ENCODE measurements at regions not wholly inside any gene's neighbourhood (a gene's known extent, or its start where the extent isn't known, plus 50 kb on each side); places are given as distances from the start of the nearest gene placed in this dataset.

DNA sequence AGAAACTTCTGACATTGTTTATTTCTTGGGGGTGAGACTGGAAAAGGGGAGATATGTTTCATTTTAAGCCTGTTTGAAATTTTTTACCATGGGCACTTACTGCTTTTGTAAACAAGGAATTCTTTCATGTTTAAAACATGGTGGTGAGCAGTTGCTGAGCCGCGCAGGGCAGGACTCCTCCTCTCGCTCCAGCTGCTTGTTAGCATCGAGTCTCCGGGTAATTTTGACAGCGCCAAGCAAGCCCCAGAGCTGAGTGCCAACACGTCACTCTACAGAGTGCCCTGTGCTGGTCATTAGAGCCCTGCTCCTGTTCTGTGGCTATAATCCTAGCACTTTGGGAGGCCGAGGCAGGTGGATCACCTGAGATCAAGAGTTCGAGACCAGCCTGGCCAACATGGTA lies 116.5 kb upstream of the MSX2 start:
- TF ChIP-seq RAD21 (IDR thresholded peaks at IDR 0.05; ENCODE audit: low read depth) = no peak
- TF ChIP-seq ELF1 (IDR thresholded peaks at IDR 0.05; ENCODE audit: borderline replicate concordance, low read depth) = no peak
- no peak for TF ChIP-seq EZH2phosphoT487 (IDR thresholded peaks at IDR 0.05; ENCODE audit: borderline replicate concordance)
- DNase-seq (ENCODE audit: low read depth, low spot score) (no peak), ATAC-seq (no peak)
- Histone ChIP-seq H3K4me3 (replicated peaks in 1 of 2; ENCODE audit: low read depth in 1 of 2, low read length in 2 of 2) (no peak overlapping the region), H3K9ac (ENCODE audit: low read length) (no peak overlapping the region), H3K27me3 (ENCODE audit: insufficient read depth, low read length) (no peaks in the 10 kb centered on the region), H3K27ac (ENCODE audit: low read depth, low read length) (peak overlapping the region; percentile 57), H3K9me2 (ENCODE audit: insufficient read depth) (no peaks in the 10 kb centered on the region), H3K4me1 (ENCODE audit: control insufficient read depth in 1 of 2, insufficient read depth in 2 of 2, low read length in 2 of 2) (peaks cover 35 to 56% of the 10 kb centered on the region in 2 experiments), H3K9me3 (ENCODE audit: control insufficient read depth in 1 of 2, insufficient read depth in 1 of 2, low read depth in 1 of 2, low read length in 2 of 2) (no peaks in the 10 kb centered on the region), H2AFZ (ENCODE audit: low read depth, low read length, poor library complexity, severe bottlenecking) (no peak overlapping the region), H3K36me3 (ENCODE audit: control insufficient read depth in 1 of 2, insufficient read depth in 2 of 2, low read length in 2 of 2) (no peaks in the 10 kb centered on the region), H3K79me2 (ENCODE audit: insufficient read depth, low read length) (no peaks in the 10 kb centered on the region), H4K20me1 (ENCODE audit: insufficient read depth) (no peaks in the 10 kb centered on the region), H3K4me2 (ENCODE audit: low read length) (peak overlapping the region; percentile 77)
- BruUV-seq (replicated peaks) = no TSS peak
- CTCF ChIA-PET = interaction anchor here (0.8 kb wide), 1 partner anchor 27 kb away, joined by 3 read pairs; no protein-coding TSS in a partner anchor
- RAD21 ChIA-PET (ENCODE audit: low non-redundant PET in 1 of 2, low total read pairs in 2 of 2, uncharacterized antibody in 2 of 2, unreplicated experiment in 2 of 2) = no interaction called here
- POLR2A ChIA-PET = no interaction called here
- intact Hi-C loops (cut with micrococcal nuclease) = no loop called here

GRCh38 chr5:174608631-174609097 lies 115.7 kb upstream of the MSX2 start:
- POLR2A ChIA-PET = no interaction called here
- no TSS peak for BruUV-seq (replicated peaks)
- TF ChIP-seq ZNF274 (IDR thresholded peaks at IDR 0.05; ENCODE audit: low read depth, low read length) (no peak), TCF7L2 (IDR thresholded peaks at IDR 0.05; ENCODE audit: borderline replicate concordance, extremely low read depth, insufficient read depth, insufficient read length) (no peak), EGR1 (IDR thresholded peaks at IDR 0.05; ENCODE audit: low read depth) (no peak), FOSL1 (IDR thresholded peaks at IDR 0.05; ENCODE audit: low read depth) (no peak), POLR2A (IDR thresholded peaks at IDR 0.05; ENCODE audit: borderline replicate concordance, extremely low read depth, insufficient read depth, insufficient read length) (no peak), ELF1 (IDR thresholded peaks at IDR 0.05; ENCODE audit: borderline replicate concordance, low read depth) (no peak), EZH2 (IDR thresholded peaks at IDR 0.05) (no peak), ATF3 (IDR thresholded peaks at IDR 0.05) (no peak), CBX3 (IDR thresholded peaks at IDR 0.05; ENCODE audit: low read depth) (no peak), RAD21 (IDR thresholded peaks at IDR 0.05; ENCODE audit: low read depth) (no peak), SP1 (IDR thresholded peaks at IDR 0.05; ENCODE audit: low read depth) (no peak), POLR2AphosphoS5 (IDR thresholded peaks at IDR 0.05; ENCODE audit: low read depth, low read length) (peak; percentile 1; the same call in 1 of the 2 replicates), SIN3A (IDR thresholded peaks at IDR 0.05; ENCODE audit: low read depth) (no peak), ZFX (IDR thresholded peaks at IDR 0.05) (no peak; the same call in 1 of the 2 replicates)
- TF ChIP-seq, protein P1, sequence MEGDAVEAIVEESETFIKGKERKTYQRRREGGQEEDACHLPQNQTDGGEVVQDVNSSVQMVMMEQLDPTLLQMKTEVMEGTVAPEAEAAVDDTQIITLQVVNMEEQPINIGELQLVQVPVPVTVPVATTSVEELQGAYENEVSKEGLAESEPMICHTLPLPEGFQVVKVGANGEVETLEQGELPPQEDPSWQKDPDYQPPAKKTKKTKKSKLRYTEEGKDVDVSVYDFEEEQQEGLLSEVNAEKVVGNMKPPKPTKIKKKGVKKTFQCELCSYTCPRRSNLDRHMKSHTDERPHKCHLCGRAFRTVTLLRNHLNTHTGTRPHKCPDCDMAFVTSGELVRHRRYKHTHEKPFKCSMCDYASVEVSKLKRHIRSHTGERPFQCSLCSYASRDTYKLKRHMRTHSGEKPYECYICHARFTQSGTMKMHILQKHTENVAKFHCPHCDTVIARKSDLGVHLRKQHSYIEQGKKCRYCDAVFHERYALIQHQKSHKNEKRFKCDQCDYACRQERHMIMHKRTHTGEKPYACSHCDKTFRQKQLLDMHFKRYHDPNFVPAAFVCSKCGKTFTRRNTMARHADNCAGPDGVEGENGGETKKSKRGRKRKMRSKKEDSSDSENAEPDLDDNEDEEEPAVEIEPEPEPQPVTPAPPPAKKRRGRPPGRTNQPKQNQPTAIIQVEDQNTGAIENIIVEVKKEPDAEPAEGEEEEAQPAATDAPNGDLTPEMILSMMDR (IDR thresholded peaks at IDR 0.05 in 2 of 3, conservative IDR thresholded peaks at IDR 0.05 in 1 of 3; ENCODE audit: borderline replicate concordance in 1 of 3, insufficient read depth in 1 of 3, low read depth in 2 of 3, low read length in 2 of 3) = no peak
- TF ChIP-seq, protein P2, sequence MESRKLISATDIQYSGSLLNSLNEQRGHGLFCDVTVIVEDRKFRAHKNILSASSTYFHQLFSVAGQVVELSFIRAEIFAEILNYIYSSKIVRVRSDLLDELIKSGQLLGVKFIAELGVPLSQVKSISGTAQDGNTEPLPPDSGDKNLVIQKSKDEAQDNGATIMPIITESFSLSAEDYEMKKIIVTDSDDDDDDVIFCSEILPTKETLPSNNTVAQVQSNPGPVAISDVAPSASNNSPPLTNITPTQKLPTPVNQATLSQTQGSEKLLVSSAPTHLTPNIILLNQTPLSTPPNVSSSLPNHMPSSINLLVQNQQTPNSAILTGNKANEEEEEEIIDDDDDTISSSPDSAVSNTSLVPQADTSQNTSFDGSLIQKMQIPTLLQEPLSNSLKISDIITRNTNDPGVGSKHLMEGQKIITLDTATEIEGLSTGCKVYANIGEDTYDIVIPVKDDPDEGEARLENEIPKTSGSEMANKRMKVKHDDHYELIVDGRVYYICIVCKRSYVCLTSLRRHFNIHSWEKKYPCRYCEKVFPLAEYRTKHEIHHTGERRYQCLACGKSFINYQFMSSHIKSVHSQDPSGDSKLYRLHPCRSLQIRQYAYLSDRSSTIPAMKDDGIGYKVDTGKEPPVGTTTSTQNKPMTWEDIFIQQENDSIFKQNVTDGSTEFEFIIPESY (IDR thresholded peaks at IDR 0.05; ENCODE audit: extremely low read depth, insufficient replicate concordance, low read length) = no peak
- TF ChIP-seq, protein P3, sequence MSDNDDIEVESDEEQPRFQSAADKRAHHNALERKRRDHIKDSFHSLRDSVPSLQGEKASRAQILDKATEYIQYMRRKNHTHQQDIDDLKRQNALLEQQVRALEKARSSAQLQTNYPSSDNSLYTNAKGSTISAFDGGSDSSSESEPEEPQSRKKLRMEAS (IDR thresholded peaks at IDR 0.05) = peak; percentile 69; the same call in 1 of the 2 replicates

More at GRCh38 chr5:174608631-174609097, 115.7 kb upstream of the MSX2 start:
- Histone ChIP-seq H3K36me3 (ENCODE audit: control insufficient read depth in 1 of 2, insufficient read depth in 2 of 2, low read length in 2 of 2) (no peaks in the 10 kb centered on the region), H3K4me1 (ENCODE audit: control insufficient read depth in 1 of 2, insufficient read depth in 2 of 2, low read length in 2 of 2) (peaks cover 39 to 60% of the 10 kb centered on the region in 2 experiments), H3K79me2 (ENCODE audit: insufficient read depth, low read length) (no peaks in the 10 kb centered on the region), H3K27me3 (ENCODE audit: insufficient read depth, low read length) (no peaks in the 10 kb centered on the region), H4K20me1 (ENCODE audit: insufficient read depth) (no peaks in the 10 kb centered on the region), H3K4me3 (replicated peaks in 1 of 2; ENCODE audit: low read depth in 1 of 2, low read length in 2 of 2) (peak overlapping the region; percentile 18 to 40), H2AFZ (ENCODE audit: low read depth, low read length, poor library complexity, severe bottlenecking) (peak overlapping the region; percentile 75), H3K9me3 (ENCODE audit: control insufficient read depth in 1 of 2, insufficient read depth in 1 of 2, low read depth in 1 of 2, low read length in 2 of 2) (no peaks in the 10 kb centered on the region), H3K27ac (ENCODE audit: low read depth, low read length) (peak overlapping the region; percentile 57), H3K9me2 (ENCODE audit: insufficient read depth) (no peaks in the 10 kb centered on the region), H3K4me2 (ENCODE audit: low read length) (peak overlapping the region; percentile 77), H3K9ac (ENCODE audit: low read length) (peak overlapping the region; percentile 29)
- ChIA-PET RAD21 (ENCODE audit: low non-redundant PET in 1 of 2, low total read pairs in 2 of 2, uncharacterized antibody in 2 of 2, unreplicated experiment in 2 of 2) (no interaction called here), CTCF (interaction anchor here (1.0 kb wide), 1 partner anchor 189 kb away, joined by 3 read pairs; no protein-coding TSS in a partner anchor)
- DNase-seq (ENCODE audit: low read depth, low spot score) (peak; percentile 67), ATAC-seq (peak; percentile 88)
- intact Hi-C loops (cut with micrococcal nuclease) = no loop called here

All from HCT116 (cell line).